ENCODE measurements at regions not wholly inside any gene's neighbourhood (a gene's known extent, or its start where the extent isn't known, plus 50 kb on each side); places are given as distances from the start of the nearest gene placed in this dataset.

GRCh38 chr2:126839796-126840195, 58.9 kb upstream of the TEX51 start:
- Histone ChIP-seq H3K79me2 (ENCODE audit: low read depth) (no peaks in the 10 kb centered on the region), H3K4me3 (no peak overlapping the region), H3K4me1 (replicated peaks; ENCODE audit: insufficient read depth) (no peaks in the 10 kb centered on the region), H2AFZ (no peak overlapping the region), H3K9me3 (ENCODE audit: insufficient read depth, low read depth) (no peaks in the 10 kb centered on the region), H3K27me3 (ENCODE audit: insufficient read depth, low read depth) (peaks cover 64% of the 10 kb centered on the region), H4K20me1 (ENCODE audit: insufficient read depth) (no peaks in the 10 kb centered on the region; the same call in 1 of the 2 replicates), H3K36me3 (ENCODE audit: low read depth) (no peaks in the 10 kb centered on the region), H3K27ac (no peak overlapping the region), H3F3A (ENCODE audit: insufficient read depth, low read depth) (no peaks in the 10 kb centered on the region), H3K4me2 (no peak overlapping the region), H3K9me2 (ENCODE audit: insufficient read depth) (no peaks in the 10 kb centered on the region)
- BruUV-seq (replicated peaks): no TSS peak
- TF ChIP-seq EZH2 (IDR thresholded peaks at IDR 0.05; ENCODE audit: low read depth): no peak
- TF ChIP-seq CTCF (conservative IDR thresholded peaks at IDR 0.05): no peak
- CTCF ChIA-PET: no interaction called here
- intact Hi-C loops (cut with micrococcal nuclease; ENCODE audit: unreplicated experiment): no loop called here
- POLR2A ChIA-PET (ENCODE audit: unreplicated experiment): no interaction called here
- no peak for DNase-seq

GRCh38 chr2:126843081-126843480, 55.6 kb upstream of the TEX51 start:
- BruUV-seq (replicated peaks): no TSS peak
- Histone ChIP-seq H4K20me1 (ENCODE audit: insufficient read depth) (no peaks in the 10 kb centered on the region; the same call in 1 of the 2 replicates), H3K4me1 (replicated peaks; ENCODE audit: insufficient read depth) (no peaks in the 10 kb centered on the region), H3K9me2 (ENCODE audit: insufficient read depth) (no peaks in the 10 kb centered on the region), H3F3A (ENCODE audit: insufficient read depth, low read depth) (no peaks in the 10 kb centered on the region), H3K27ac (no peak overlapping the region), H3K9me3 (ENCODE audit: insufficient read depth, low read depth) (no peaks in the 10 kb centered on the region), H3K4me3 (no peak overlapping the region), H3K4me2 (no peak overlapping the region), H3K36me3 (ENCODE audit: low read depth) (no peaks in the 10 kb centered on the region), H3K27me3 (ENCODE audit: insufficient read depth, low read depth) (peaks cover 35% of the 10 kb centered on the region), H2AFZ (no peak overlapping the region), H3K79me2 (ENCODE audit: low read depth) (no peaks in the 10 kb centered on the region)
- no peak for DNase-seq
- CTCF ChIA-PET: no interaction called here
- intact Hi-C loops (cut with micrococcal nuclease; ENCODE audit: unreplicated experiment): no loop called here
- POLR2A ChIA-PET (ENCODE audit: unreplicated experiment): no interaction called here
- no peak for TF ChIP-seq EZH2 (IDR thresholded peaks at IDR 0.05; ENCODE audit: low read depth)
- TF ChIP-seq CTCF (conservative IDR thresholded peaks at IDR 0.05): no peak

GRCh38 chr2:126846241-126846640, 52.4 kb upstream of the TEX51 start:
- DNase-seq: no peak
- Histone ChIP-seq H2AFZ (no peak overlapping the region), H4K20me1 (ENCODE audit: insufficient read depth) (no peaks in the 10 kb centered on the region; the same call in 1 of the 2 replicates), H3K36me3 (ENCODE audit: low read depth) (no peaks in the 10 kb centered on the region), H3K4me3 (no peak overlapping the region), H3K27me3 (ENCODE audit: insufficient read depth, low read depth) (peaks cover 27% of the 10 kb centered on the region), H3K9me3 (ENCODE audit: insufficient read depth, low read depth) (no peaks in the 10 kb centered on the region), H3K9me2 (ENCODE audit: insufficient read depth) (no peaks in the 10 kb centered on the region), H3K79me2 (ENCODE audit: low read depth) (no peaks in the 10 kb centered on the region), H3F3A (ENCODE audit: insufficient read depth, low read depth) (no peaks in the 10 kb centered on the region), H3K4me2 (no peak overlapping the region), H3K4me1 (replicated peaks; ENCODE audit: insufficient read depth) (no peaks in the 10 kb centered on the region), H3K27ac (no peak overlapping the region)
- no peak for TF ChIP-seq EZH2 (IDR thresholded peaks at IDR 0.05; ENCODE audit: low read depth)
- TF ChIP-seq CTCF (conservative IDR thresholded peaks at IDR 0.05): no peak
- BruUV-seq (replicated peaks): no TSS peak
- ChIA-PET CTCF (interaction anchor here (0.7 kb wide), 1 partner anchor 20 kb away, joined by 3 read pairs; no protein-coding TSS in a partner anchor), POLR2A (ENCODE audit: unreplicated experiment) (no interaction called here)
- intact Hi-C loops (cut with micrococcal nuclease; ENCODE audit: unreplicated experiment): no loop called here

All from PC-9 (cell line).